ENCODE measurements at regions not wholly inside any gene's neighbourhood (a gene's known extent, or its start where the extent isn't known, plus 50 kb on each side); places are given as distances from the start of the nearest gene placed in this dataset.

GRCh38 chr2:149719695-149720094 lies 132.1 kb upstream of the MMADHC start:
- DNase-seq (ENCODE audit: low spot score): no peak
- ATAC-seq (ENCODE audit: low FRiP score): no peak
- no peak for TF ChIP-seq CTCF (IDR thresholded peaks at IDR 0.05)

GRCh38 chr2:149716687-149717086 lies 129.1 kb upstream of the MMADHC start:
- DNase-seq (ENCODE audit: low spot score) (no peak), ATAC-seq (ENCODE audit: low FRiP score) (no peak)
- TF ChIP-seq CTCF (IDR thresholded peaks at IDR 0.05): no peak

- TF ChIP-seq CTCF (IDR thresholded peaks at IDR 0.05): no peak
- no peak for ATAC-seq (ENCODE audit: low FRiP score)
- no peak for DNase-seq (ENCODE audit: low spot score)
Measured at GRCh38 chr2:149715894-149716293, 128.3 kb upstream of the MMADHC start.

- no peak for ATAC-seq (ENCODE audit: low FRiP score)
Measured at GRCh38 chr2:149715005-149715592, 127.5 kb upstream of the MMADHC start.

GRCh38 chr2:149709496-149710263 lies 122.1 kb upstream of the MMADHC start:
- DNase-seq (ENCODE audit: low spot score) (no peak), ATAC-seq (ENCODE audit: low FRiP score) (no peak)
- TF ChIP-seq CTCF (IDR thresholded peaks at IDR 0.05): no peak

More at GRCh38 chr2:149715005-149715592, 127.5 kb upstream of the MMADHC start:
- no peak for TF ChIP-seq CTCF (IDR thresholded peaks at IDR 0.05)
- no peak for DNase-seq (ENCODE audit: low spot score)

GRCh38 chr2:149703281-149703680 lies 115.7 kb upstream of the MMADHC start:
- TF ChIP-seq CTCF (IDR thresholded peaks at IDR 0.05): no peak
- no peak for DNase-seq (ENCODE audit: low spot score)
- ATAC-seq (ENCODE audit: low FRiP score): no peak

- no peak for ATAC-seq (ENCODE audit: low FRiP score)
- TF ChIP-seq CTCF (IDR thresholded peaks at IDR 0.05): no peak
Measured at GRCh38 chr2:149702571-149702970, 115.0 kb upstream of the MMADHC start.

More at GRCh38 chr2:149702571-149702970, 115.0 kb upstream of the MMADHC start:
- DNase-seq (ENCODE audit: low spot score): no peak

All from omental fat pad (tissue), 3 donors.